Ectodermal cell (in vitro differentiated cells): ENCODE measurements at regions not wholly inside any gene's neighbourhood (a gene's known extent, or its start where the extent isn't known, plus 50 kb on each side); places are given as distances from the start of the nearest gene placed in this dataset.

ENCODE experiments used
- H3K27ac ChIP-seq: 2 replicates; pipeline ENCODE4 v1.7.0; 2013; ENCODE audit warnings: mild to moderate bottlenecking, low read depth, low read length; ENCODE audit not compliant: insufficient read depth, poor library complexity, severe bottlenecking
- H3K27me3 ChIP-seq: 2 replicates; pipeline ENCODE4 v1.7.0; 2013; ENCODE audit warnings: mild to moderate bottlenecking, low read length; ENCODE audit not compliant: insufficient read depth, control insufficient read depth, poor library complexity, severe bottlenecking
- H3K36me3 ChIP-seq: one replicate; pipeline ENCODE4 v1.7.0; 2013; ENCODE audit warnings: low read length; ENCODE audit not compliant: control insufficient read depth, insufficient read depth
- H3K4me1 ChIP-seq: one replicate; pipeline ENCODE4 v1.7.0; 2013; ENCODE audit warnings: low read length; ENCODE audit not compliant: control insufficient read depth, insufficient read depth
- H3K4me3 ChIP-seq: 2 replicates; pipeline ENCODE4 v1.7.0; 2013; ENCODE audit warnings: low read depth, low read length, control low read depth; ENCODE audit not compliant: insufficient read depth
- H3K9me3 ChIP-seq: 2 replicates; pipeline ENCODE4 v1.7.0; 2013; ENCODE audit warnings: mild to moderate bottlenecking, low read length, moderate library complexity; ENCODE audit not compliant: control insufficient read depth
- WGBS, 2 experiments: methylation state at CpG; one replicate each; pipeline ENCODE4 v1.1.7; 2013; ENCODE audit warnings: missing lambda C conversion rate in 2 of 2; 5-methylcytosine and 5-hydroxymethylcytosine counted together

GRCh38 chr15:94917068-94917467 lies 685.7 kb downstream of the MCTP2 start:
- H3K27ac ChIP-seq, result no peak overlapping the region
- no peaks in the 10 kb centered on the region for H3K36me3 ChIP-seq
- no peaks in the 10 kb centered on the region for H3K27me3 ChIP-seq
- 78 to 82% methylated on average over 5 of the region's 5 CpGs for WGBS, 2 experiments
- H3K4me3 ChIP-seq, result no peak overlapping the region
- H3K9me3 ChIP-seq, result no peaks in the 10 kb centered on the region
- no peaks in the 10 kb centered on the region for H3K4me1 ChIP-seq

DNA sequence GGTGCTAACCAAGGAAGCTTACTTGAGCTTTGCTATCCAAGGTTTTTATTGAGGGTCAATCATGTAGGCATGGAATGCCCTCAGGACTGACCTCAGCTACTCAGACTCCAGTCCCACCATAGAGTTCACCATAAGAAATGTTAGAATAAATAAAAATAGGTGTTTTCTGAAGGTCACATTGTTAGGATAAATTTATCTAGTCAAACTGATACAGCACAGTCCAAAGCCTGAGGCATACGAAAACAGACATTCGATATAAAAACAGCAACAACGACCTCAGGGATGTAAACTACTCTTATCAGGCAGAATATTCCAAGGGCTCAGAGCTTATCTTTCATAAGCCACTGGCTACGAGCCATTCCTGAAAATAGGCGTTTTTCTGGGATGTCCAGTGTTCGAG lies 690.6 kb downstream of the MCTP2 start:
- 88 to 89% methylated on average over 6 of the region's 6 CpGs for WGBS, 2 experiments
- H3K36me3 ChIP-seq, result no peaks in the 10 kb centered on the region
- no peaks in the 10 kb centered on the region for H3K9me3 ChIP-seq
- no peak overlapping the region for H3K27ac ChIP-seq
- no peaks in the 10 kb centered on the region for H3K27me3 ChIP-seq
- H3K4me3 ChIP-seq, result no peak overlapping the region
- H3K4me1 ChIP-seq, result no peaks in the 10 kb centered on the region

GRCh38 chr15:94924057-94924456 lies 692.7 kb downstream of the MCTP2 start:
- Histone ChIP-seq H3K9me3 (no peaks in the 10 kb centered on the region), H3K4me3 (no peak overlapping the region), H3K27ac (no peak overlapping the region), H3K36me3 (no peaks in the 10 kb centered on the region), H3K27me3 (no peaks in the 10 kb centered on the region), H3K4me1 (no peaks in the 10 kb centered on the region)
- 88 to 93% methylated on average over 3 of the region's 3 CpGs for WGBS, 2 experiments

- H3K27ac ChIP-seq, result no peak overlapping the region
- H3K4me3 ChIP-seq, result no peak overlapping the region
- 95 to 97% methylated on average over 9 of the region's 9 CpGs for WGBS, 2 experiments
- H3K9me3 ChIP-seq, result no peaks in the 10 kb centered on the region
- no peaks in the 10 kb centered on the region for H3K27me3 ChIP-seq
- H3K36me3 ChIP-seq, result no peaks in the 10 kb centered on the region
- no peaks in the 10 kb centered on the region for H3K4me1 ChIP-seq
Measured at GRCh38 chr15:94924971-94925598, 693.7 kb downstream of the MCTP2 start.

GRCh38 chr15:94925680-94926079 lies 694.3 kb downstream of the MCTP2 start:
- Histone ChIP-seq H3K9me3 (no peaks in the 10 kb centered on the region), H3K36me3 (no peaks in the 10 kb centered on the region)
- WGBS, 2 experiments, result 96 to 97% methylated on average over 3 of the region's 3 CpGs

DNA sequence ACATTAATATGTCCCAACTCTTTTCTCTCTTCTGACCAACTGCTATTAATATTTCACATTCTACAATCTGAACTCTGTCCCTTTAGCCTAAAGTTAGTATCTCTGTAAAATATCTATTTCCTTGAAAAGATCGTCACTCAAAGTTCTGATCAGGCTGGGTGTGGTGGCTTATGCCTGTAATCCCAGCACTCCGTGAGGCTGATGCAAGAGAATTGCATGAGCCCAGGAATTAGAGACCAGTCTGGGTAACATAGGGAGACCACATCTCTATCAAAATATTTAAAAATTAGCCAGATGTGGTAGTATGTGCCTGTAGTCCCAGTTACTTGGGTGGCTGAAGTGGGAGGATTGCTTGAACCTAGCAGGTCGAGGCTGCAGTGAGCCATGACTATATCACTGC lies 695.6 kb downstream of the MCTP2 start:
- Histone ChIP-seq H3K27ac (no peak overlapping the region), H3K4me3 (no peak overlapping the region), H3K9me3 (no peaks in the 10 kb centered on the region), H3K36me3 (no peaks in the 10 kb centered on the region), H3K27me3 (no peaks in the 10 kb centered on the region), H3K4me1 (no peaks in the 10 kb centered on the region)
- WGBS, 2 experiments, result 97% methylated on average over 3 of the region's 3 CpGs

More at GRCh38 chr15:94925680-94926079, 694.3 kb downstream of the MCTP2 start:
- Histone ChIP-seq H3K4me3 (no peak overlapping the region), H3K27me3 (no peaks in the 10 kb centered on the region), H3K27ac (no peak overlapping the region), H3K4me1 (no peaks in the 10 kb centered on the region)

GRCh38 chr15:94929282-94929681 lies 697.9 kb downstream of the MCTP2 start:
- no peaks in the 10 kb centered on the region for H3K36me3 ChIP-seq
- no peak overlapping the region for H3K27ac ChIP-seq
- no peaks in the 10 kb centered on the region for H3K9me3 ChIP-seq
- 92 to 94% methylated on average over 3 of the region's 3 CpGs for WGBS, 2 experiments
- no peak overlapping the region for H3K4me3 ChIP-seq
- no peaks in the 10 kb centered on the region for H3K27me3 ChIP-seq
- H3K4me1 ChIP-seq, result no peaks in the 10 kb centered on the region

GRCh38 chr15:94930441-94930840 lies 699.1 kb downstream of the MCTP2 start:
- no peaks in the 10 kb centered on the region for H3K27me3 ChIP-seq
- 82 to 88% methylated on average over 4 of the region's 4 CpGs for WGBS, 2 experiments
- H3K4me3 ChIP-seq, result no peak overlapping the region
- H3K9me3 ChIP-seq, result no peaks in the 10 kb centered on the region
- H3K36me3 ChIP-seq, result peaks cover 3% of the 10 kb centered on the region
- H3K4me1 ChIP-seq, result no peaks in the 10 kb centered on the region
- no peak overlapping the region for H3K27ac ChIP-seq

- WGBS, 2 experiments, result 97 to 100% methylated on average over 3 to 4 of the region's 4 CpGs
- Histone ChIP-seq H3K27me3 (no peaks in the 10 kb centered on the region), H3K27ac (no peak overlapping the region), H3K4me3 (no peak overlapping the region), H3K36me3 (peaks cover 3% of the 10 kb centered on the region), H3K4me1 (no peaks in the 10 kb centered on the region), H3K9me3 (no peaks in the 10 kb centered on the region)
Measured at GRCh38 chr15:94930960-94931359, 699.6 kb downstream of the MCTP2 start.

GRCh38 chr15:94934440-94934839 lies 703.1 kb downstream of the MCTP2 start:
- Histone ChIP-seq H3K36me3 (peaks cover 3% of the 10 kb centered on the region), H3K4me1 (no peaks in the 10 kb centered on the region), H3K9me3 (no peaks in the 10 kb centered on the region), H3K27me3 (no peaks in the 10 kb centered on the region), H3K4me3 (no peak overlapping the region), H3K27ac (no peak overlapping the region)
- 95 to 97% methylated on average over 3 of the region's 3 CpGs for WGBS, 2 experiments

GRCh38 chr15:94937242-94937641 lies 705.9 kb downstream of the MCTP2 start:
- no peaks in the 10 kb centered on the region for H3K27me3 ChIP-seq
- no peaks in the 10 kb centered on the region for H3K4me1 ChIP-seq
- no peak overlapping the region for H3K4me3 ChIP-seq
- no peaks in the 10 kb centered on the region for H3K9me3 ChIP-seq
- peaks cover 3% of the 10 kb centered on the region for H3K36me3 ChIP-seq
- 90 to 93% methylated on average over 2 of the region's 2 CpGs for WGBS, 2 experiments
- H3K27ac ChIP-seq, result no peak overlapping the region
